Activated CD4-positive, alpha-beta T cell treated with anti-CD3 and anti-CD28 coated beads, Interleukin-2, Interleukin-4, amounts not matched to agents 100 ng/mL and 50 ng/mL, durations not matched to agents 16 hours and 8 hours (primary cell): ENCODE measurements at regions not wholly inside any gene's neighbourhood (a gene's known extent, or its start where the extent isn't known, plus 50 kb on each side); places are given as distances from the start of the nearest gene placed in this dataset.
"Not testable (repeated sequence)": the region's sequence is repeated elsewhere in the genome, so short reads cannot be mapped to it uniquely, and the experiment has no call there.

Experiments used
- DNase-seq: peaks from one replicate; pipeline ENCODE4 v3.0.0-alpha.2; 2020; ENCODE audit warnings: low spot score

- DNase-seq, result no peak
Measured at GRCh38 chr4:158051401-158052235, 121.2 kb downstream of the GASK1B start.

GRCh38 chr4:158050942-158051341 lies 121.9 kb downstream of the GASK1B start:
- no peak for DNase-seq

- no peak for DNase-seq
Measured at GRCh38 chr4:158046345-158046744, 126.5 kb downstream of the GASK1B start.

- no peak for DNase-seq
Measured at GRCh38 chr4:158043971-158044618, 128.7 kb downstream of the GASK1B start.

- DNase-seq, result no peak
Measured at GRCh38 chr4:158042591-158043030, 130.2 kb downstream of the GASK1B start.

GRCh38 chr4:158038718-158039117 lies 134.1 kb downstream of the GASK1B start:
- no peak for DNase-seq

- DNase-seq, result no peak
Measured at GRCh38 chr4:158036998-158037397, 135.8 kb downstream of the GASK1B start.

GRCh38 chr4:158035662-158036195 lies 137.1 kb downstream of the GASK1B start:
- no peak for DNase-seq

- DNase-seq, result no peak
Measured at GRCh38 chr4:158033416-158034120, 139.3 kb downstream of the GASK1B start.

- no peak for DNase-seq
Measured at GRCh38 chr4:158032733-158033415, 140.0 kb downstream of the GASK1B start.

GRCh38 chr4:158028381-158028780 lies 144.4 kb downstream of the GASK1B start:
- DNase-seq, result not testable (repeated sequence)

- DNase-seq, result no peak
Measured at GRCh38 chr4:158025131-158025530, 147.7 kb downstream of the GASK1B start.

GRCh38 chr4:158020734-158021346 lies 152.0 kb downstream of the GASK1B start:
- DNase-seq, result no peak

- DNase-seq, result no peak
Measured at GRCh38 chr4:158020176-158020575, 152.6 kb downstream of the GASK1B start.

GRCh38 chr4:158018831-158019230 lies 154.0 kb downstream of the GASK1B start:
- DNase-seq, result no peak

- DNase-seq, result no peak
Measured at GRCh38 chr4:158018221-158018830, 154.5 kb downstream of the GASK1B start.

GRCh38 chr4:158016511-158016910 lies 156.3 kb downstream of the GASK1B start:
- DNase-seq, result no peak

- DNase-seq, result no peak
Measured at GRCh38 chr4:158015241-158015640, 157.6 kb downstream of the GASK1B start.

GRCh38 chr4:158013858-158014257 lies 159.0 kb downstream of the GASK1B start:
- no peak for DNase-seq

- DNase-seq, result no peak
Measured at GRCh38 chr4:158010361-158010760, 162.5 kb downstream of the GASK1B start.
